GM19397 (cell line): ENCODE measurements at regions not wholly inside any gene's neighbourhood (a gene's known extent, or its start where the extent isn't known, plus 50 kb on each side); places are given as distances from the start of the nearest gene placed in this dataset.

Source experiments
- ATAC-seq: cut with Tn5 transposase; IDR thresholded peaks from one replicate; pipeline ENCODE4 v1.9.1; 2021; ENCODE audit warnings: mild to moderate bottlenecking, moderate library complexity; ENCODE audit not compliant: unreplicated experiment

GRCh38 chr14:61940666-61941420 lies 178.6 kb downstream of the SNAPC1 start:
- ATAC-seq: no peak

GRCh38 chr14:61941421-61942150 lies 179.4 kb downstream of the SNAPC1 start:
- ATAC-seq: no peak

GRCh38 chr14:61948376-61948775 lies 186.2 kb downstream of the SNAPC1 start:
- ATAC-seq: no peak

GRCh38 chr14:61950340-61950739 lies 188.1 kb downstream of the SNAPC1 start:
- no peak for ATAC-seq

GRCh38 chr14:61953602-61954001 lies 191.4 kb downstream of the SNAPC1 start:
- no peak for ATAC-seq

GRCh38 chr14:61954306-61954705 lies 192.1 kb downstream of the SNAPC1 start:
- no peak for ATAC-seq

GRCh38 chr14:61956517-61956916 lies 194.3 kb downstream of the SNAPC1 start:
- ATAC-seq: no peak

- ATAC-seq: no peak
Measured at GRCh38 chr14:61959348-61959747, 197.1 kb downstream of the SNAPC1 start.

- no peak for ATAC-seq
Measured at GRCh38 chr14:61961369-61961768, 199.1 kb downstream of the SNAPC1 start.

- ATAC-seq: no peak
Measured at GRCh38 chr14:61963926-61964325, 201.7 kb downstream of the SNAPC1 start.

GRCh38 chr14:61965030-61965745 lies 203.0 kb downstream of the SNAPC1 start:
- ATAC-seq: no peak

- no peak for ATAC-seq
Measured at GRCh38 chr14:61968207-61968606, 206.0 kb downstream of the SNAPC1 start.

- ATAC-seq: no peak
Measured at GRCh38 chr14:61972711-61973110, 210.5 kb downstream of the SNAPC1 start.

GRCh38 chr14:61973981-61974380 lies 211.8 kb downstream of the SNAPC1 start:
- ATAC-seq: no peak

GRCh38 chr14:61977217-61977616 lies 215.0 kb downstream of the SNAPC1 start:
- no peak for ATAC-seq

- no peak for ATAC-seq
Measured at GRCh38 chr14:61988240-61988639, 226.0 kb downstream of the SNAPC1 start.

GRCh38 chr14:61992139-61992538 lies 229.9 kb downstream of the SNAPC1 start:
- no peak for ATAC-seq

GRCh38 chr14:61992926-61993325 lies 230.7 kb downstream of the SNAPC1 start:
- no peak for ATAC-seq

GRCh38 chr14:61994589-61994988 lies 232.4 kb downstream of the SNAPC1 start:
- no peak for ATAC-seq

GRCh38 chr14:61996753-61997152 lies 234.5 kb downstream of the SNAPC1 start:
- ATAC-seq: no peak

- ATAC-seq: no peak
Measured at GRCh38 chr14:61997161-61997560, 234.9 kb downstream of the SNAPC1 start.

GRCh38 chr14:62001963-62002362 lies 239.7 kb downstream of the SNAPC1 start:
- no peak for ATAC-seq
